NCI-H1436 (cell line): ENCODE measurements at regions not wholly inside any gene's neighbourhood (a gene's known extent, or its start where the extent isn't known, plus 50 kb on each side); places are given as distances from the start of the nearest gene placed in this dataset.

Experiments used
- DNase-seq: peaks from one replicate; lab custom pipeline; 2025; lab: John Stamatoyannopoulos, UW

DNA sequence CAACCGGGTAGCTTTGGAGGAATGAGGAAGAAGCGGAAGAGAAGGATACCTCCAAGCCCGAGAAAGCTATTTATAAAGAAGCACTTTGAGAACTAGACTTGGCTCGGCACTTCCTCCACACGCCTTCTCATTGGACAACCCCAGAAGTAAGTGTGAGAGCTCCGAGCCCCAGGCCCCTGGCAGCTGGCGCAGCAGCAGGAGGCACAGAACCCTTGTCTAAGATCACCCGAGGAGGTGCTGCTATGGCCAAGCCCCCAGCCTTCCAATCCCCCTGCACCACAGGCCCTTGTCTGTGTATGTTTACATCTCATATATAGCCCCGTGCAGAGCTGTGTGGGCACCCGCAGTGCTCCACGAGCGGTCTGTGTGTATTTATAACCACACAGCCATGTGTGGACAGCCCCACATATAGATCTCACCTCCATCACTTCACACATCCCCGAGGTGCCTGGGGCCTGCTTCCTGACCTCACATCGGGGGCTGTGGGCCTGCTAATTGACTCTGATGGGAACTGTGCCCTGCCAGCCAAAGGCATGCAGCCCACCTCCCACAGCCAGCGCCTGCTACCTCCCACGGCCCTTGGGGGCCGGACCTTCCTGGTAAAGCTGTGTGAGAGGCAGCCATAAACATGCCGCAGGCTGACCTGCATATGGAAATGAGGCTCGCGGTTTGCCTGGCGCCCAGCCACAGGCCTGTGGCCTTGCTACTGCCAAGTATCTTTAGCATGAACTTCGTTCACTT is 96.1 kb downstream of the C17orf67 start:
- DNase-seq: no peak

DNA sequence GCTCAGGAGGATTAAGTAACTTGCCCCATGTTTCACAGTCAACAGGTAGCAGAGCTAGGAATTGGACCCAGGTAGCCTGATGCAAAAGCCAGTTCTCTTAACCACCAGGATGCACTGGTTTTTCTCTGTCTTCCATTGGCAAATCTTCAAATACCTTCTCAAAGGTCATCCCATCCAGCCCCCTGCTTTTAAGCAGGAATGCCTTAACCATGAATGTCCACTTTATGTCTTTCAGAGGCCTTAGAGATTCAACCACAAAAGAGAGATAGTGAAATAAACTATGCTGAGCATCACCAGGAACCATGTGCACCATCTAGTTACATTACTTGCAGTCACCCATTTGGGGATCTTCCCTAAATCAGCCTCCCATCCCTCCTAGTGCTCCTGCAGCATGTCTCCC is 94.3 kb downstream of the C17orf67 start:
- DNase-seq: no peak

DNA sequence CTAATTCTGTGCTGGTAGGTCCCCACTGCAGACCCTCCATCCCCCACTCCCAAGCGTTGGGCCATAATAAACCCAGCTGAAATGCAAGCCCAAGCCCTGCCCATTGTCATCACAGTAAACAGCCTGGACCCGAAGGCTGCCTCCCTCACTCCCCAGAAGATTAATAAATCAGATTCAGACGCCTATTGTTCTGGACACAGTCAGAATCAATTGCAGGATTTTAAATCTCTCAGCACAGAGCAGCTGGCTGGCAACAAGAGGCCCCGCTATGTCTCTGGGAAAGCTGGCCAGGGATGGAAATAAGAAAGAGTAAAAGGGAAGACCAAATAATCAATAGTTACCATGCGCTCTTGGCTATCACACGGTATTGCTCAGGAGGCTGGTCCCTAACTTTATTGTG is 93.9 kb downstream of the C17orf67 start:
- no peak for DNase-seq

DNA sequence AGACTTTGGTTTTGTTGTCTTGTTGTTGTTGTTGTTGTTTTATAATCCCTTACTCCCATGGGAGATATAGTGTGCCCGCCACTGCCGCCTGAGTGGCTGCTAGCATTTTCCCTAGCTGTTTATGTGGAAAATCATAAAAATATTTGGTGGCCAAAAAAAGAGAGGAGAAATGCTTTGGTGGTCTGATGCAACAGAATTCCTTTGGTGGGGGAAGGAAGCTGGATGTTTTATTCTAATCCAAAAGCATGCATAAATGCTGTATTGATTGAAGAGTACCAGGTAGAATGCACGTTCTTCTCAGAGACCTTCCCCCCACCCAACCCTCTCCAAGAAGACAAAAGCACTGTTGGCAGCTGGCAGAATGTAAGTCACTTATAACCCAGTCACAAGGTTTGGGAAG is 93.2 kb downstream of the C17orf67 start:
- no peak for DNase-seq
